T-helper 1 cell treated with Interleukin-12 subunit alpha and Interleukin-12 subunit beta and Interleukin-4 antibody, amounts not matched to agents 30 ng/mL and 1 ng/mL, for 36 hours (primary cell): ENCODE measurements at regions not wholly inside any gene's neighbourhood (a gene's known extent, or its start where the extent isn't known, plus 50 kb on each side); places are given as distances from the start of the nearest gene placed in this dataset.
"Not testable (repeated sequence)": the region's sequence is repeated elsewhere in the genome, so short reads cannot be mapped to it uniquely, and the experiment has no call there.

Experiments used
- intact Hi-C: fragments of 100-400 bp; cut with micrococcal nuclease; formaldehyde crosslinking; loops from one replicate; pipeline ENCODE4 v1.15.1; 2024

DNA sequence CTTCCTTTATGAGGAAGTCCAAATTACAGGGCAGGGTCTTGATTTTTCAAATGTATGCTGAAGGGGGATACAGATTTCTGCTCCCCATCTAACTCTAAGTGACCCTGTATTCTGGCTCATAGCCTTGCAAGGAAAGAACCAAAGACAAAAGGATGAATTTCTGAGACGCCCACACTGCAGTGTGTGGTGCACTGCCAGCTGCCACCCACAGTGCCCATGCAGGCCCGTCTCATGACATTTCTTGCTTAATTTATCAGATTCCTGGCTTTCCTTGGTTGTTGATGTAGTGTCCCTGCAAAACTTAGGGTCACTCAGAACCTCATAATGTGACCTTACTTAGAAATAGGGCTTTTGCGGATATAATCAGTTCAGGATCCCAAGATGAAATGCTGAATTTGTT lies 68.0 kb downstream of the CBLN4 start:
- intact Hi-C loops, result no loop called here

DNA sequence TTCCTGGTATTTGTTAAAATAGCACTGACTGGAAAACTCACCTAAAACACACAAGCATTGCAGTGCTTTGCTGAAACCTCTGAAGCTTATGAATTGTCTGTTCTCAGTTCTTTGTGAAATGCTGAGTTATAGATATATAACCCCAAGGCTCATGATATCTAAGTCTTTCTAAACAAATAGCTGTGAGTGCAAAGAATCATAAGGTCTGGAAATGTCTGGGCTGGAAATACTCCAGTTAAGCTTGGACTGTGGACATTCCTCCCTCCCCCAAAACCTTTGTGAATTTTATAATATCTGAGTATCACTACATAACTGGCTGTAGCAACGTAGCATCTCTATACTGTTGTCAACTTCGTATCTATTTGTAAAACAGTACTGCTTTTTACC lies 69.1 kb downstream of the CBLN4 start:
- intact Hi-C loops, result no loop called here

DNA sequence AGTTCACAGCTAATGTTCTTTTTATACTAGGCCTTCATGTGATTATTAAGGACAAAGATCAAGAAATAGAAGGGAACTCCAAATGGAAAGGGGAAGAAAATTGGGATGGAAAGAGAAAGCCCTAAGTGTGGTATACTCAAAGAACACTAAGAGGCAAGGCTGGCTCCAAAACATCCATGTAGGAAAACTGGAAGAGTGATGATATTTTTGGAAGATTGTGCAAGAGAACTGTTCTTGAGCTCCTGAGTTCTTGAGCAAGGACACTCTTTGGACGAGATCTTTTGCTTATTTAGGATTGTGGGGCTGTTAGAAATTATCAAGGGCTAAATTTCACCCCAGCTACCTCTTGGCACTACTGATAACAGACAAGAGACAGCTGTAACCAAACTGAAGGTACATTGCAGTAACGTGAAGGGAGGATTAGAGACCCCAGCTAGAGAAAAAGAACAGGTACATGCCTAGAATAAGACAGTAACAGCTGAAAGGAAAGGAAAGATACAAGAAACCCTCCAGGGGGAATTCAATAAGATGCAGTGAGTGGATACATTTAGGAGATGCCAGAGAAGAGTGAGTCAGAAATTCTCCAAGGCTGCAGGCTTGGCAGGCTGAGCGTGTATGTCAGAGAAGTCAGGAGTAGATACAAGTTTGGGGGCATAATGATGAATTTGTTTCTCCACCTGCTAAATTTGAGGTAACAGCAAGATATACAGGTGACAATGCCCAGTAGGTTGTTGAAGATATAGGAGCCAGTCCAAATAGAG lies 69.7 kb downstream of the CBLN4 start:
- intact Hi-C loops, result no loop called here

DNA sequence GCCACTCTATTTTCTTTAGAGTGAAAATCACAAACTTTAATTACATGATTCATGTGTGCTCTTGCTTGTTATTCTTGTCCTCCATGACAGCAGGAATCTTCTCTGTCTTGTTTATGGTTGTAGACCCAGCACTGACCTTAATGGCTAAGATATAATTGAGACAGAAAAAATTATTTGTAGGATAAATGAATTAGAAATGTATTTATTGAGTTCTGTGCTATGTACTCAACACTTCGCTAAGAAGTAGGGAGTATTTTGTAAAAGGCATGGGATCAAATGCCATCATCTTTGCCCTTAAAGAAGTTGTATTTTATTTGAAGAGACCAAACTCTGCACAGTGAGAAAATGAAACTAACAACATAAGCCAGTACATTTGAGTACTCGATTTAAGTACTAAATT lies 71.2 kb downstream of the CBLN4 start:
- intact Hi-C loops, result no loop called here

DNA sequence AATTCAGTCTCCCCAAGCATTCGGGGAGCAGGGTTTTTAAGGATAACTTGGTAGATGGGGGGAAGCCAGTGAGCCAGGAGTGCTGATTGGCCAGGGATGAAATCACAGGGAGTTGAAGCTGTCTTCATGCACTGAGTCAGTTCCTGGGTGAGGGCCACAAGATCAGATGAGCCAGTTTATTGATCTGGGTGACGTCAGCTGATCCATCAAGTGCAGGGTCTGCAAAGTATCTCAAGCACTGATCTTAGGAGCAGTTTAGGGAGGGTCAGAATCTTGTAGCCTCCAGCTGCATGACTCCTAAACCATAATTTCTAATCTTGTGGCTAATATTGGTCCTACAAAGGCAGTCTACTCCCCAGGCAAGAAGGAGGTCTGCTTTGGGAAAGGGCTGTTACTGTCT lies 74.4 kb downstream of the CBLN4 start:
- intact Hi-C loops, result not testable (repeated sequence)

DNA sequence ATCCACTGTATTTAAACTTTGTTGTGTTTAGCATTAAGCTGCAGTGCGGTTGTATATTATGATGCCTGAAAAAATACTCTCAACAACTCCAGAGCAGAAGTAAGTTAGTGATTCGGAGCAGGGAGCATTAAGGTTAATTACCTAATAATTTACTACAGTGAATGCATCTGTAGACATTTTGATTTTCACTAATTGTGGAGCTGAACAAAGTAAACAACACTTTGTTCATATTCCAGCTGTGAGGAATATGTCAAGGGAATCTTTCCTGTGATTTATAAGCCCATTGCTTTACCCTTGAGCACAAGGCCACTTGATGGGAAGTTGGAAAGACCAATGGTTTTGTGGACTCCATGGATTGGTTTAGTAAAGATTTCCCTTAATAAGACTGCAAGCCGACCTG lies 77.1 kb downstream of the CBLN4 start:
- intact Hi-C loops, result no loop called here

DNA sequence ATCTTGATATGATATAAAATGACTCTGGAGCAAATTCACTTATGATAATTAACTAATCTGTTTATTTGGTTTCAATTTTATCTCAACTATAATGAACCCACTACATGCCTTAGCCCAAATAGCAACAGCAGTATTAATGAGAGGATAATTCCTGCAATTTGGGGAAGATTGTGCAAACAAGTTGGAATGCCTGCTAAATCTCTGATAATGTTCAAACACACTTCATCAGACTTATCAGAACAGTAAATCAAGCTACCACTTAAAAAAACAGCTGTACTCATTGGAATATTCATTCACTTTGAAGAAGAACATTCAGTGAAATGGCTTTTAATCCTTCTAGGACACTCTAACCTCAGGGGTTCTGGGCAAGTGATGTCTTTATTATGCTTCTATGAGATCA lies 85.4 kb downstream of the CBLN4 start:
- intact Hi-C loops, result no loop called here

DNA sequence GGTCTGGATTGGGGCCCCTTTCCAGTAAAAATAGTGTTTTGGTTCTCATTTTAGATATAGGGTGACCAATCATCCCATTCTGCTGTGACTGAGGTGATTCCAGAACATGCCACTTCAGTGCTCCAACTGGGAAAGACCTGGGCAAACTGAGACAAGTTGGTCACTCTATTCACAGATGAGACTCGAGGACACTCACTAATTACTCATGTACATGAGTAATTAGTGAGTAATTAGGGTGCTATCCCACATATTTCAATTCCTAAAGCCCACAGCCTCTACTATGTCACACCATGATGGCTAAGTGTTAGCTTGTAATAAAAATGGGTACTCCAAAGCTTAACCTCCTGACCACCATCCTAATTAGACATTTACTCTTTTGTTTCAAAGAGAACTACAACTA lies 86.0 kb downstream of the CBLN4 start:
- intact Hi-C loops, result no loop called here

DNA sequence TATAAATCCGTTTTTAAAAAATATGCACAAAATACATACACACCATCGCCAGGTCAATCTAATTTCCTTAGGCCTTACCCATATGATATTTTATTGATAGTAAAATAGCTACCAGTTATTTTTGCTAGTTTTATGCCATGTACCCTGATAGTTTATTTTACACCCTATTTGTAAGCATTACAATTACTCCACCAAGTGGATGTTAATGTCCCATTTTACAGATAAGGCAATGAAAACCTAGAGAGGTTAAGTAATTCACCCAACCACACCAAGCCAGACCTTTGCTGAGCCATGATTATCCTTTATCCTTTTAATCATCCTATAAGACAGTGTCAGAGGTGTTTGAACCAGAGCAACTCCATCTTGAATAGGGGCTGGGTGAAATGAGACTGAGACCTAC lies 86.8 kb downstream of the CBLN4 start:
- intact Hi-C loops, result no loop called here

DNA sequence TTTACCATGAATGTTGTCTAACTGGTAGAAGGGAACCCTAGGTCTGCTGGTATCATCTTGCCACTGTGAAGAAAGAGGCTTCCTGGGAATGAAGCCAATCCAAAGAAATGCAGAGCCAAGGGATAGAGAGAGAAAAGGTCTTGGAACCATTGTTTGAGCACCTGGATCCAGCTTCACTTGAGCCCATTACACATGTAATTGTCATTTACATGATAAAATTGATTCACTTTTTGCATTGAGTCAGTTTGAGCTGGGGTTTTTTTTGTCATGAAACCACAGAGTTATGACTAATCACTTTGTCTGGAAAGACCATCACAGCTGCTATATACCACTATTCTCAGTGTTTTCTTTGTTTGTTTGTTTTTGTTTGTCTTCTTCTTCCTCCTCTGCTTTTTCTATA lies 112.3 kb downstream of the CBLN4 start:
- intact Hi-C loops, result no loop called here

DNA sequence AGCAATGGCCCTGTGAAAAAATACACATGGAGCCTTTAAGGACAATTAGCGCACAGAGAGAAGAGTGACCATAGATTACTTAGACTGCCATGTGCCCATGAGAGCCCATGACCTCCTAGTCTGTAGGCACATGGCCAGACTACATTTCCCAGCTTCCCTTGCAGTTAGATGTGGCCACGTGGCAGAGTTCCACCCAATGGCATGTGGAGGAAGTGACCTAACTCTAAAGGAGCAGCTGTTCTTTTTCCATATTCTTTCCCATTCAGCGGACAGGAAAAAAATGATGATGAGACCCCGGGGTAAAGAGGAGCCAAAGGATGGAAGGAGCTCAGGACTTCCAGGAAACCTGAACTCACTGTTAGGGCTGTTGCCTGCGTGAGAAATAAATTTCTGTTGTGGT lies 116.6 kb downstream of the CBLN4 start:
- intact Hi-C loops, result no loop called here

DNA sequence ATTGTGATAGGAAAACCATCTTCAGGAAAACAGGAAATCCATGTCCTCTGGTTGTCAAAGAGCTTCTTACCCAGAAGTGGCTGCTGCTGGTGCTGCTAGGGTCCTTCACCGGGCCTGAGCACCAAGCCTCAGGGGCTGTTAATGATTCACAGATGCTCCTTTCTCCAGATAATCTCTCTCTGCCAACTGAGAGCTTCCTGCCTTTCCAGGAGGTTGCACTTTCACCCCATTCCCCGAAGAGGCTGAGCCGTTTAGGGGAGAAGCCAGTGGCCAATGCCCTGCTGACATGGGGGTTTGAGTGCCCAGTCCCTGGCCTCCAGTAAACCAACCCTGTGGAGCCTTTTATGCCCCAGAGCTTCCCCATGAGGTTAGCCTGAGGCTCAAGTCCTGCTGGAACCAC lies 122.4 kb downstream of the CBLN4 start:
- intact Hi-C loops, result no loop called here

DNA sequence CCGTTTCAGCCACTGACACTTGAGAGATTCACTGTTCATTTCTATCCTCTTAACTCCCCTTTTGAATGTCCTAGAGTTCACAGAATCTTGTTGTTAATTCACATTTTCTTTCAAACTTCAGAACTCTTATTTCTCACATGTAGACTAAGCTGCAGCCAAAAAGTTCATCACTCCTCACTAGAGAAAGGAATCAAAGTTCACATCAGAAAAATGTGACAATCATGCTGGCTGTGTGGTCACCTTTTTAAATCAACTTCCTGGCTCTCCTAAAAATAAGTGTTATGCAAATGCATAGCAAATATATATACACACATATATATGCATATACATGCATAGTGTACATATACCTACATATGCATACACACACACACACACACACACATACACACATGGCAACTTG lies 123.0 kb downstream of the CBLN4 start:
- intact Hi-C loops, result no loop called here

DNA sequence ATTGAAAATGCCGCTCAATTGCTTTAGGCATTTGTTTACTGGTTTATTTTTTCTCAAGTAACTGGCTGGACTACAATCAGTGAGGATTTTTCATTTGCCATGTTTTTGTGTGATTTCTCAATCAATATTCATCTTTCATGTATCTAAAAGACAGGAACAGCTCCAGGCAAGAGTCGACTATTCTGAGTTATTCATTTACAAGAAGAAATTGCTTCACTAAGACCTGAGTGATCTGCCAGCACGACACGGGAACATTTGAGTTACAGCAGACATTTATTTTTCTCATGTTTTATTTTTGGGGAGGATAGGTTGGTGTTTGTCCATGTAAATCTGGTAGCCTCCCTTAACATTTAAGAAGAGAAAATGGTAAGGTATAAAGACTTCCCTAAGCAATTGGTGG lies 124.1 kb downstream of the CBLN4 start:
- intact Hi-C loops, result no loop called here

DNA sequence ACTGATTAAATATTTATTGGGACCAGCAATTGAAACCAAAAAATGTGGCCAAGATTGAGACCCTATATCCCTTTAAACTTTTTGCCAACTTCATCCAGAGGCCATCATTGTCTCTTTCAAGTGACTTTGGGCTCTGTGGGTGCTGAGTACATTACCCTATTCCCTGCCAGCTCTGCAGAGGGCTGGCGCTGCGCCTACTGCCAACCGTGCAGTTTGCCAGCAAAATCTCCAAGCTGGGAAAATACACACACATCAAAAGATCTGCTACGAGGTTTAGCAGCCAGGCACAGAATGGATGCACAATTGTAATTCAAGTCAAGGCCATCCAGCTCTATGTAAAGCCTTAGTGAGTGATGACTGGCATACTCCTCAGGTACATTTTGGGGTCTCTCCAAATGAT lies 125.0 kb downstream of the CBLN4 start:
- intact Hi-C loops, result no loop called here

DNA sequence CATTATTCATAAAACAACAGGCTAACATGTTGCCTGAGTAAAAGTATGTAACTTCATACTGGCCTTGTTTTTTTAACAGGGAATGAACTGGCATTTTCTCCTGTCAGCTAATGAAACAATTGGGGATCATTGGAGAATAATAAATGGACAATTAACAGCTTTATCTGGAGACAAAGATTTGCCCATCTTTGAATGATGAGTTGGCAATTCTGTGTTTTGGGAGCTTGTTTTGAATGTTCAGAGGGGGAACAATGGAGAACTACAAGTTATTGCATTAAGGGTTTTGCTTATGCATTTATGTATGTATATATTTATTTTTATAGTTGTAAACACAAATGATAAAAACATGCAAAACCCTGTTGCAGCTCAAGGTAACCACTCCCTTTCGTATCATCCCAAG lies 150.3 kb downstream of the CBLN4 start:
- intact Hi-C loops, result no loop called here

DNA sequence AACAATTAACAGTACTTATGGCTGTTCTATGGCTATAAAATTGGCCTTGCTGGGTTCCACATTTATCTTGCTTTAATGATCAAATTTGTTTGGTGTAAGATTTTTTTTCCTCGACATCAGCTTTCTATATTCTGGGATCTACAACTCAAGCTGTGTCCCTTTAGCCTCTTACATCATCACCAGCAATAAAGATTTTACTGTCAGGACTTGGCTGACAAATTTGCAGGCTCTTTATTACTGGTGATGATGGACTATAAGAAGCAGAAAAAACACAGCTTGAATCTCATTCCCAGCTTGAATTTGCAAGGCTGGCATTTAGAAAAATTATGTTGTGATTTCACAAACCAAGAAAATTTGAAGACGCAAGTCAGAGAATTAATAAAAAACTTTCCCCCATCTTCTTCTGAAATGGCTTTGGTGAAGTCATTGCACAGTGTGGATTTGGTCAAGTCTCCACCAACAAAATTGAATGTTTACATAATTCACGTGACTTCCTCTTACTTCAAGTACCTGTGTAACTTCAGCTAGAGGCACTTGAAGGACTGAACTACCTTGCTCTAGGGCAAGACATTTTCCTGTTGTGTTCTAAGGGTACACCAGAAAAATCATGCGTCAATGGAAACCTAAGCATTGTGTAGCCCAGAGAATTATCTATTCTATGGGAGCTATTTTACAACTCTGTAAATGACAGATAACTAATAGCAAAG lies 175.0 kb downstream of the CBLN4 start:
- intact Hi-C loops, result no loop called here

DNA sequence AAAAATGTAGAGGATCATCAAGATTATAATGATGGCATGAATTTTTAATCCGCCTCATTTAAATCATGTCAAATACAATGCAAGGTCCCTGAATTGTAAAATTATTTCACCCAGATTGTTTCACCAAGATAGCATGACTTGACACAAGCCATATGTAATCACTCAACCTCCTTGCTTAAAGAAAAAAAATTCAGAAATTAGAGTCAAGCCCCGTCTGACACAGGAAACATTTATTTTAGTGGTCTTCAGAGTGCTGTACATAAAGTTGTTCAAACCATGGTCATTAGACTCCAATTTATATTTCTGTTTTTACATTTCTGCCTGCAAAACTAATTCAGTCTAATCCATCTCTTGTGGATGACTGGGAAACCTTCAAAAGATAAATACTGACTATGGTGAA lies 200.2 kb downstream of the CBLN4 start:
- intact Hi-C loops, result no loop called here

DNA sequence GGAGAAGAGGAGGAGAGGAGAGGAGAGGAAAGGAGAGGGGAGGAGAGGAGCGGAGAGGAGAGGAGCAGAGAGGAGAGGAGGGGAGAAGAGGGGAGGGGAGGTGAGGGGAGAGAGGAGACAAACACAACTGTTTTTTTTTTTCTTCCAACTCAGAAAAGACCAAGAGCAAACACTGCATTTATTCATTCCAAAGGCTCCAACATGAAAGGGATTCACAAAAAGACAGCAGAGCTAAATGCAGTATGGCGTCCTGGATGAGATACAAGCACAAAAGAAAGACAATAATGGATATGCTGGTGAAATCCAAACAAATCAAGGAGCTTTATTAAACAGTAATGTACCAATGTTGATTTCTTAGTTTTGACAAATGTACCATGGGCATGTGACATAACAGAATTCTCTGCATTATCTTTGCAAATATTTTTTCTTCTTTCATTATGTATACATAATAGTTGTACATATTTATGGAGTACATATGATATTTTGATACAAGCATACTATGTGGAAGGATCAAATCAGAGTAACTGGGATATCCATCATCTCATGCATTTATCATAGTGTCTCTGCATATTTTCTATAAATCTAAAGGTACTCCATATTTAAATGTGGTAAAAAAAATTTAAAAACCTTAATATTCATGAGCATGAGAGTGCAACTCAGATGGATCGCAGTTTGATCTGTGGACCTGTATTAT lies 204.6 kb downstream of the CBLN4 start:
- intact Hi-C loops, result no loop called here

DNA sequence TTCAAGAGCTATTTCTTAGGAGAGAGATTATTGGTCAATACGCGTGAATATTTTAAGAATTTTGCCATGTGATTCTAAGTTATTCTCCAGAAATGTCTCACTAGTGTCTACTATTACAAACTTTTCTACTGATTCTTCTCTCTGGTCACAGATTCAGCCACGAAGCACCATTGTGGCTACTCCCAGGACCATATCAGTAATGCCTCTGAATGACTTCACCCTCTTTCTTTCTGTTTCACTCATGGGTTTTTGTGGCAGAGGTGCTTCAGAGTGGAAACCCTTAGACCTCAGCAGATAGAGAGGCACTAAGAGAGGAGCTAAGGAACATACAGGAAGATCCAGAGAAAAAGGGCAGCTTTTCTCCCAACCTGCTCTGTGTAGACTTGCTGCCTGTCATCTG lies 211.3 kb downstream of the CBLN4 start:
- intact Hi-C loops, result no loop called here

DNA sequence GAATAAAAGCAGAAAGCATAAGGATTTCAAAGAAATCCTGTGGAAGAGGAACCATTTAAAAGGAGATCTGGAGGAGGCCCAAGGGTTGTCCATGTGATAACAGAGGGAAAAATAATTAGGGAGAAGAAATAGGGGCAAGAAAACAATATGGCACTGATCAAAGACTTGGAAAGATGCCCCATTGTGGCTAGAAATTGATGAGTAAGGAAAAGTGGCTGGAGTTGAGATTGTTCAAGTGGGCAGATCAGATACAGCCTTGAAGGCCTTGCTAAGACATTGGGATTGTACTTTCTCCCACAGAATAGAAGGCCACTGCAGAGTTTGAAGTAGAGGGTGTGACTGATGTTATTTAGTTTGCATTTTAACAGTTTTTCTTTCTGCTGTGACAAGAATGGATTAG lies 213.3 kb downstream of the CBLN4 start:
- intact Hi-C loops, result no loop called here

DNA sequence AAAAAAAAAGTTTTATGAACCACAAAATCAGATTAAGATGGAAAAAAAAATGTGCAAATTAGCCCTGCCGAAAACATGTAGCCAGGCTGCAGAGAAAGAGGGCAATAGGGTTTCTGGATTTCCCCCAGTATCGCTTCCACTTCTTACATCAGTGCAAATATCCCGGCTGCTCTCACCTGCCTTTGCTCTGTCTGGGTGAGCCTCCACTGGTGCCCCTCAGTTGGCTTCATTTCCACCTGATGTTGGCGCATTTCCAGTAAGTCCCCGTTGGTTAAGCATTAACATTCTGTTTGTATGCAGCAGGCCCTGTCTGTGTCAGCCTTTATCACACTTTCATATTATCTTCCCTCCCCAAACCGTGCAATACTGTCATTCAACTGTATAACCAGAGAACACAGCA lies 215.1 kb downstream of the CBLN4 start:
- intact Hi-C loops, result no loop called here

DNA sequence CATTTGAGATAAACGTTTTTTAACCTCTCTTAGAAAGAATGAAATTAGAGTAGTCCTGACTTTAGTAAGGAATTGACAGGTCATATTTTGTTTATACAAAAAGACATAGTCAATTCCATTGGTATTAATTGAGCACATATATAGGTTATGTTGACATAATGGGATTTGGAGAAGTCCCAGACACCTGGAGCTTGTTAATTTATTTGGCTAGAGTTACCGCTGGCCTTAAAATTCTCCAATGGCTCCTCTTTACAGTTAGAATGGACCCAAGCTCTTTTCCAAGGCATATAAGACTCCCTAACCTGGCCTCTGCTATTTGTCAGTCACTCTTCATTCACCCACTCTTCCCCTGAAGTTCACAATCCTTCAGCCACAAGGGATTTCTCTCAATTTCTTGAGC lies 221.3 kb downstream of the CBLN4 start:
- intact Hi-C loops, result no loop called here
